CD4-positive, CD25-positive, alpha-beta regulatory T cell (primary cell): ENCODE measurements at regions not wholly inside any gene's neighbourhood (a gene's known extent, or its start where the extent isn't known, plus 50 kb on each side); places are given as distances from the start of the nearest gene placed in this dataset.

Source experiments
- ATAC-seq, 2 donors: fragments of 150-1000 bp; cut with Tn5 transposase; one replicate each; pipeline ENCODE4 v1.10.0; 2021; ENCODE audit warnings: low read depth in 2 of 2, moderate number of reproducible peaks in 2 of 2, moderate library complexity in 1 of 2
- DNase-seq, 3 donors: peaks; one replicate each; pipeline versions ENCODE4 v3.0.0 to v3.0.0-alpha.2; 2012 to 2022; ENCODE audit warnings: mixed read lengths in 1 of 3
- H3K27ac ChIP-seq: one replicate; pipeline ENCODE4 v1.7.0; 2013; ENCODE audit warnings: mild to moderate bottlenecking, low read length; ENCODE audit not compliant: insufficient read depth, poor library complexity, severe bottlenecking
- H3K27me3 ChIP-seq: one replicate; pipeline ENCODE4 v1.7.0; 2013; ENCODE audit warnings: low read length; ENCODE audit not compliant: control insufficient read depth, insufficient read depth
- H3K36me3 ChIP-seq: one replicate; pipeline ENCODE4 v1.7.0; 2013; ENCODE audit warnings: mild to moderate bottlenecking, low read length, moderate library complexity; ENCODE audit not compliant: control insufficient read depth, insufficient read depth
- H3K4me1 ChIP-seq: 2 replicates; pipeline ENCODE4 v1.7.0; 2013; ENCODE audit warnings: mild to moderate bottlenecking, low read length; ENCODE audit not compliant: insufficient read depth, control insufficient read depth, poor library complexity, severe bottlenecking
- H3K4me3 ChIP-seq: one replicate; pipeline ENCODE4 v1.7.0; 2013; ENCODE audit warnings: low read depth, mild to moderate bottlenecking, low read length, moderate library complexity
- H3K9me3 ChIP-seq, 2 experiments: 1 replicate in 1 of 2; 2 replicates in 1 of 2; pipeline ENCODE4 v1.7.0; 2013; ENCODE audit warnings: low read length in 2 of 2, mild to moderate bottlenecking in 1 of 2, moderate library complexity in 1 of 2; ENCODE audit not compliant: control insufficient read depth in 2 of 2
- H3K27ac Mint-ChIP-seq, 3 donors: one replicate each; pipeline ENCODE4 v1.8.0; 2020 to 2022; ENCODE audit warnings: mild to moderate bottlenecking in 3 of 3, mixed read lengths in 3 of 3, moderate library complexity in 2 of 3
- H3K27me3 Mint-ChIP-seq: one replicate; pipeline ENCODE4 v1.8.0; 2022; ENCODE audit warnings: mild to moderate bottlenecking, mixed read lengths
- H3K36me3 Mint-ChIP-seq: one replicate; pipeline ENCODE4 v1.8.0; 2020; ENCODE audit warnings: mixed read lengths
- H3K4me1 Mint-ChIP-seq, 4 donors: one replicate each; pipeline ENCODE4 v1.8.0; 2020 to 2022; ENCODE audit warnings: mixed read lengths in 4 of 4, mild to moderate bottlenecking in 1 of 4
- H3K4me3 Mint-ChIP-seq, 4 donors: one replicate each; pipeline ENCODE4 v1.8.0; 2020 to 2022; ENCODE audit warnings: mild to moderate bottlenecking in 4 of 4, mixed read lengths in 4 of 4, moderate library complexity in 3 of 4
- H3K9me3 Mint-ChIP-seq, 7 donors: one replicate each; pipeline ENCODE4 v1.8.0; 2020 to 2022; ENCODE audit warnings: mixed read lengths in 7 of 7, mild to moderate bottlenecking in 3 of 7, moderate library complexity in 2 of 7

- Mint-ChIP-seq H3K27me3 (peaks cover 4% of the 10 kb centered on the region), H3K27ac (peak overlapping the region in 1 of 3 donors; percentile 16), H3K4me3 (no peak overlapping the region), H3K36me3 (no peaks in the 10 kb centered on the region), H3K4me1 (no peaks in the 10 kb centered on the region), H3K9me3 (peaks cover 0 to 3% (median 0%) of the 10 kb centered on the region in 7 donors)
- H3K4me1 ChIP-seq, result no peaks in the 10 kb centered on the region
- no peaks in the 10 kb centered on the region for H3K36me3 ChIP-seq
- no peaks in the 10 kb centered on the region for H3K9me3 ChIP-seq
- DNase-seq, result no peak
- H3K27ac ChIP-seq, result no peak overlapping the region
- ATAC-seq, result no peak
- no peak overlapping the region for H3K4me3 ChIP-seq
- no peaks in the 10 kb centered on the region for H3K27me3 ChIP-seq
Measured at GRCh38 chr2:216994353-216994854, 134.5 kb upstream of the TNP1 start.

GRCh38 chr2:216992056-216992675 lies 132.3 kb upstream of the TNP1 start:
- no peak overlapping the region for H3K4me3 Mint-ChIP-seq
- no peaks in the 10 kb centered on the region for H3K4me1 Mint-ChIP-seq
- H3K27ac Mint-ChIP-seq, result no peak overlapping the region
- Histone ChIP-seq H3K9me3 (no peaks in the 10 kb centered on the region), H3K36me3 (no peaks in the 10 kb centered on the region), H3K27me3 (no peaks in the 10 kb centered on the region), H3K4me1 (no peaks in the 10 kb centered on the region), H3K27ac (no peak overlapping the region), H3K4me3 (no peak overlapping the region)
- no peak for DNase-seq
- no peaks in the 10 kb centered on the region for H3K27me3 Mint-ChIP-seq
- peaks cover 0 to 5% (median 0%) of the 10 kb centered on the region in 7 donors for H3K9me3 Mint-ChIP-seq
- ATAC-seq, result no peak
- no peaks in the 10 kb centered on the region for H3K36me3 Mint-ChIP-seq

- no peaks in the 10 kb centered on the region for H3K4me1 ChIP-seq
- Mint-ChIP-seq H3K4me3 (no peak overlapping the region), H3K36me3 (no peaks in the 10 kb centered on the region), H3K9me3 (peaks cover 0 to 6% (median 0%) of the 10 kb centered on the region in 7 donors), H3K27ac (no peak overlapping the region), H3K4me1 (no peaks in the 10 kb centered on the region), H3K27me3 (no peaks in the 10 kb centered on the region)
- no peak overlapping the region for H3K4me3 ChIP-seq
- H3K9me3 ChIP-seq, result no peaks in the 10 kb centered on the region
- DNase-seq (no peak), ATAC-seq (no peak)
- no peaks in the 10 kb centered on the region for H3K36me3 ChIP-seq
- H3K27ac ChIP-seq, result no peak overlapping the region
- no peaks in the 10 kb centered on the region for H3K27me3 ChIP-seq
Measured at GRCh38 chr2:216991563-216991962, 131.7 kb upstream of the TNP1 start.

- peaks cover 0 to 6% (median 0%) of the 10 kb centered on the region in 7 donors for H3K9me3 Mint-ChIP-seq
- H3K27me3 ChIP-seq, result no peaks in the 10 kb centered on the region
- no peaks in the 10 kb centered on the region for H3K9me3 ChIP-seq
- no peak overlapping the region for H3K4me3 Mint-ChIP-seq
- H3K36me3 Mint-ChIP-seq, result no peaks in the 10 kb centered on the region
- no peaks in the 10 kb centered on the region for H3K27me3 Mint-ChIP-seq
- H3K27ac Mint-ChIP-seq, result no peak overlapping the region
- no peaks in the 10 kb centered on the region for H3K4me1 ChIP-seq
- no peak for ATAC-seq
- H3K27ac ChIP-seq, result no peak overlapping the region
- no peak overlapping the region for H3K4me3 ChIP-seq
- no peak for DNase-seq
- H3K36me3 ChIP-seq, result no peaks in the 10 kb centered on the region
- H3K4me1 Mint-ChIP-seq, result no peaks in the 10 kb centered on the region
Measured at GRCh38 chr2:216989340-216990129, 129.7 kb upstream of the TNP1 start.

- H3K4me1 ChIP-seq, result no peaks in the 10 kb centered on the region
- DNase-seq (no peak), ATAC-seq (no peak)
- no peaks in the 10 kb centered on the region for H3K36me3 Mint-ChIP-seq
- H3K4me1 Mint-ChIP-seq, result no peaks in the 10 kb centered on the region
- no peaks in the 10 kb centered on the region for H3K9me3 ChIP-seq
- no peak overlapping the region for H3K4me3 Mint-ChIP-seq
- no peak overlapping the region for H3K27ac ChIP-seq
- no peaks in the 10 kb centered on the region for H3K27me3 Mint-ChIP-seq
- H3K4me3 ChIP-seq, result no peak overlapping the region
- H3K27me3 ChIP-seq, result no peaks in the 10 kb centered on the region
- H3K9me3 Mint-ChIP-seq, result peaks cover 0 to 11% (median 0%) of the 10 kb centered on the region in 7 donors
- no peaks in the 10 kb centered on the region for H3K36me3 ChIP-seq
- H3K27ac Mint-ChIP-seq, result no peak overlapping the region
Measured at GRCh38 chr2:216987252-216987821, 127.5 kb upstream of the TNP1 start.

GRCh38 chr2:216985658-216986141 lies 125.8 kb upstream of the TNP1 start:
- ATAC-seq, result no peak
- Mint-ChIP-seq H3K27me3 (no peaks in the 10 kb centered on the region), H3K9me3 (peaks cover 0 to 9% (median 0%) of the 10 kb centered on the region in 7 donors), H3K27ac (no peak overlapping the region), H3K36me3 (no peaks in the 10 kb centered on the region), H3K4me3 (no peak overlapping the region), H3K4me1 (no peaks in the 10 kb centered on the region)
- no peak for DNase-seq
- Histone ChIP-seq H3K36me3 (no peaks in the 10 kb centered on the region), H3K27me3 (no peaks in the 10 kb centered on the region), H3K9me3 (no peaks in the 10 kb centered on the region), H3K27ac (no peak overlapping the region), H3K4me3 (no peak overlapping the region), H3K4me1 (no peaks in the 10 kb centered on the region)

GRCh38 chr2:216984937-216985336 lies 125.1 kb upstream of the TNP1 start:
- DNase-seq (no peak), ATAC-seq (no peak)
- Mint-ChIP-seq H3K36me3 (no peaks in the 10 kb centered on the region), H3K4me3 (no peak overlapping the region), H3K27ac (no peak overlapping the region), H3K9me3 (peaks cover 0 to 10% (median under 1%) of the 10 kb centered on the region in 7 donors), H3K4me1 (no peaks in the 10 kb centered on the region), H3K27me3 (no peaks in the 10 kb centered on the region)
- Histone ChIP-seq H3K36me3 (no peaks in the 10 kb centered on the region), H3K27ac (no peak overlapping the region), H3K9me3 (no peaks in the 10 kb centered on the region), H3K27me3 (no peaks in the 10 kb centered on the region), H3K4me1 (no peaks in the 10 kb centered on the region), H3K4me3 (no peak overlapping the region)
